GM10266 (cell line): ENCODE measurements at regions not wholly inside any gene's neighbourhood (a gene's known extent, or its start where the extent isn't known, plus 50 kb on each side); places are given as distances from the start of the nearest gene placed in this dataset.

Experiments
- DNase-seq: peaks from one replicate; pipeline ENCODE4 v3.0.0; 2012; ENCODE audit errors: extremely low spot score
- CTCF ChIP-seq: IDR thresholded peaks from 2 replicates; pipeline ENCODE4 v1.5.1; 2012; ENCODE audit warnings: mild to moderate bottlenecking, low read depth; ENCODE audit not compliant: control insufficient read depth, insufficient read depth; ENCODE audit errors: missing control alignments

- TF ChIP-seq CTCF: no peak
Observed at GRCh38 chr11:33492596-33492995, 208.0 kb downstream of the C11orf91 start.

GRCh38 chr11:33490842-33491370 is 209.7 kb downstream of the C11orf91 start:
- DNase-seq: no peak
- TF ChIP-seq CTCF: no peak

More at GRCh38 chr11:33492596-33492995, 208.0 kb downstream of the C11orf91 start:
- no peak for DNase-seq

- TF ChIP-seq CTCF: no peak
- DNase-seq: no peak
Observed at GRCh38 chr11:33488971-33489370, 211.7 kb downstream of the C11orf91 start.

- TF ChIP-seq CTCF: no peak
- no peak for DNase-seq
Observed at GRCh38 chr11:33480626-33481025, 220.0 kb downstream of the C11orf91 start.

GRCh38 chr11:33479231-33479630 is 221.4 kb downstream of the C11orf91 start:
- no peak for TF ChIP-seq CTCF
- no peak for DNase-seq

GRCh38 chr11:33478111-33478573 is 221.0 kb downstream of the HIPK3 start:
- no peak for DNase-seq
- TF ChIP-seq CTCF: no peak

GRCh38 chr11:33476945-33477606 is 219.9 kb downstream of the HIPK3 start:
- TF ChIP-seq CTCF: no peak
- no peak for DNase-seq
